Osteocyte (in vitro differentiated cells): ENCODE measurements at regions not wholly inside any gene's neighbourhood (a gene's known extent, or its start where the extent isn't known, plus 50 kb on each side); places are given as distances from the start of the nearest gene placed in this dataset.
"Not testable (repeated sequence)": the region's sequence is repeated elsewhere in the genome, so short reads cannot be mapped to it uniquely, and the experiment has no call there.

Experiments
- DNase-seq: peaks from one replicate; pipeline ENCODE4 v3.0.0; 2021; ENCODE audit warnings: mixed read lengths; ENCODE audit not compliant: unreplicated experiment; ENCODE audit errors: extremely low spot score
- H3K27ac Mint-ChIP-seq: one replicate; pipeline ENCODE4 v1.8.0; 2021; ENCODE audit warnings: mild to moderate bottlenecking, mixed read lengths; ENCODE audit not compliant: unreplicated experiment
- H3K27me3 Mint-ChIP-seq: one replicate; pipeline ENCODE4 v1.8.0; 2021; ENCODE audit warnings: mixed read lengths; ENCODE audit not compliant: unreplicated experiment
- H3K36me3 Mint-ChIP-seq: one replicate; pipeline ENCODE4 v1.8.0; 2021; ENCODE audit warnings: mixed read lengths; ENCODE audit not compliant: unreplicated experiment
- H3K4me1 Mint-ChIP-seq: one replicate; pipeline ENCODE4 v1.8.0; 2021; ENCODE audit warnings: mixed read lengths; ENCODE audit not compliant: unreplicated experiment
- H3K4me3 Mint-ChIP-seq: one replicate; pipeline ENCODE4 v1.8.0; 2021; ENCODE audit warnings: mild to moderate bottlenecking, moderate library complexity, mixed read lengths; ENCODE audit not compliant: unreplicated experiment
- H3K9me3 Mint-ChIP-seq: one replicate; pipeline ENCODE4 v1.8.0; 2021; ENCODE audit warnings: mixed read lengths; ENCODE audit not compliant: unreplicated experiment
- CTCF ChIP-seq: fragments of 200-600 bp; sonication (generic); IDR thresholded peaks from 2 replicates; pipeline ENCODE4 v1.5.0; 2021; ENCODE audit warnings: antibody characterized with exemption, mild to moderate bottlenecking, moderate library complexity

GRCh38 chr10:10716972-10717371, 300.7 kb upstream of the CELF2 start:
- Mint-ChIP-seq H3K9me3 (no peaks in the 10 kb centered on the region), H3K27me3 (no peaks in the 10 kb centered on the region), H3K4me3 (no peak overlapping the region), H3K4me1 (peaks cover 7% of the 10 kb centered on the region), H3K27ac (no peak overlapping the region), H3K36me3 (no peaks in the 10 kb centered on the region)
- TF ChIP-seq CTCF: no peak
- DNase-seq: no peak

- no peak overlapping the region for H3K27ac Mint-ChIP-seq
- DNase-seq: no peak
- no peaks in the 10 kb centered on the region for H3K9me3 Mint-ChIP-seq
- H3K4me3 Mint-ChIP-seq: no peak overlapping the region
- no peaks in the 10 kb centered on the region for H3K36me3 Mint-ChIP-seq
- no peak for TF ChIP-seq CTCF
- no peaks in the 10 kb centered on the region for H3K27me3 Mint-ChIP-seq
- peaks cover 19% of the 10 kb centered on the region for H3K4me1 Mint-ChIP-seq
Measured at GRCh38 chr10:10722422-10722821, 295.2 kb upstream of the CELF2 start.

GRCh38 chr10:10725196-10725595, 292.5 kb upstream of the CELF2 start:
- Mint-ChIP-seq H3K4me1 (peaks cover 21% of the 10 kb centered on the region), H3K27ac (no peak overlapping the region), H3K27me3 (no peaks in the 10 kb centered on the region), H3K4me3 (no peak overlapping the region), H3K9me3 (no peaks in the 10 kb centered on the region), H3K36me3 (no peaks in the 10 kb centered on the region)
- no peak for DNase-seq
- no peak for TF ChIP-seq CTCF

DNA sequence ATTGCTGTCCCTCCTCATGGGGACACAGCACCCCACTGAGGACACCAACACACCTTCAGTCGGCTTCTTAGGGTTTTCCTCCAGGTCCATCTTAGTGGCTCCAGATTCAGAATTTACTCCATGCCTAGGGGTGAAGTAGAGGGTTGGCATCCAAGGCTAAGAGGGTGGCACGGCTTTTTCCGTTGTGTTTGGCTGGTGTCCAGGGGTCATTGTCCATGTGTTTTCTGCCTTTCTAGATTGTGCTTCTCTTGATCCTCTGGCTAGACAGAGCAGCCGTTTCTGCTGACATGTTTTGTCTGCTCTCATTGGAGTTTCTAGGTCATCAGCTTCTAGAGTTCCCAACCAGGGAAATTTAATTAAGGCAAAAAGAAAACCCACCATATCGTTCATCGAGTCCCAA, 291.6 kb upstream of the CELF2 start:
- no peak overlapping the region for H3K4me3 Mint-ChIP-seq
- H3K4me1 Mint-ChIP-seq: peaks cover 21% of the 10 kb centered on the region
- no peaks in the 10 kb centered on the region for H3K9me3 Mint-ChIP-seq
- no peaks in the 10 kb centered on the region for H3K36me3 Mint-ChIP-seq
- DNase-seq: no peak
- no peak for TF ChIP-seq CTCF
- H3K27me3 Mint-ChIP-seq: no peaks in the 10 kb centered on the region
- no peak overlapping the region for H3K27ac Mint-ChIP-seq

- H3K4me1 Mint-ChIP-seq: peaks cover 21% of the 10 kb centered on the region
- H3K9me3 Mint-ChIP-seq: not testable (repeated sequence)
Measured at GRCh38 chr10:10727411-10727810, 290.3 kb upstream of the CELF2 start.

GRCh38 chr10:10727812-10728211, 289.9 kb upstream of the CELF2 start:
- Mint-ChIP-seq H3K27me3 (no peaks in the 10 kb centered on the region), H3K9me3 (no peaks in the 10 kb centered on the region), H3K4me1 (peaks cover 17% of the 10 kb centered on the region), H3K27ac (no peak overlapping the region), H3K36me3 (no peaks in the 10 kb centered on the region), H3K4me3 (no peak overlapping the region)
- no peak for DNase-seq
- TF ChIP-seq CTCF: no peak

More at GRCh38 chr10:10727411-10727810, 290.3 kb upstream of the CELF2 start:
- not testable (repeated sequence) for H3K4me3 Mint-ChIP-seq, H3K27me3 Mint-ChIP-seq, H3K27ac Mint-ChIP-seq, DNase-seq, H3K36me3 Mint-ChIP-seq
